HG02798 (cell line): ENCODE measurements at regions not wholly inside any gene's neighbourhood (a gene's known extent, or its start where the extent isn't known, plus 50 kb on each side); places are given as distances from the start of the nearest gene placed in this dataset.

Experiments used
- ATAC-seq: cut with Tn5 transposase; IDR thresholded peaks from one replicate; pipeline ENCODE4 v1.9.1; 2021; ENCODE audit warnings: mild to moderate bottlenecking; ENCODE audit not compliant: unreplicated experiment, poor library complexity

DNA sequence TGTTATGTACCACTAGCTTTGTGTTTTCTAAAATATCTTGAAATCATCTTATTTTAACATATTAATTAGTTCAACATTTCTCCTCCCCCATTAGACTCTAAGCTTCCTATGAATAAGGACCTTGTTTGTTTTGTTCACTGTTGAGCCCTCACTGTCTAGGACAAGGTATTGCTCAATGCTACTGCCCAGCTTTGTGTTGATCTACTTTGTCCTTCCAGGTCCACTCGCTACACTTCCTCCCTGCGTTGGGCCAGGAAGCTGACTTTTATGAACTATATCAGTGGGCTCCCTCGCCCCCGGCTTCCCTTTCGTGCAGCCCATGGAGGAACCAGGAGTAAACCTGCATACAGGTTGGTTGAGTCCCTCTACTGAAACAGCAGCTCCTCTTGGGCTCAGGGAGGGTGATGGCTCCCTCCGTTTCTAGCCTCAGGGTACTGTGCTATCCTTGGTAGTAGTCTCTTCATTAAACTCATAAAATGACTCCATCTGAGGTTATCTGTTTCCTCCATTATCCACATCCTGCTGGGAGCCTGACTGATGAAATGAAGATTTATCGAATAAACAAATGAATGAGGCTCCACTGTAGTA, 272.5 kb downstream of the CLIC5 start:
- ATAC-seq, result no peak

DNA sequence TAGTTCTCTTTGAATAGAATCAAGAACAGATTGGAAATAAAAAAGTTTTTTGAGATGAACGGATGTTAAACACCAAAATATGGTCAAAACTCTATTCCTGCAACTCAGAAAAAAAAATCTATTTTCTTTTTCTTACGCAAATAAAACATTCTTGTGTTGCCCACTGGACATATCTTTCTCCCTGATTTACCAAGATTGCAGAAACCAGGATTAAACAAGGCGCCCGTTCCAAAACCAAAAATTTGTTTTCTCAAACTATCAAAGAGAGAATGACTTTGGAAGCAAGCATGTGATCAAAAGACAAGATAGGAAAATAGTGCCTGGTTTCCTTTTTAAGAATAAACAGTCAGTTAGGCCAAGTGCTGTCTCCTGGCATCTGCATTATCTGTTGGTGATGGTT, 273.1 kb downstream of the CLIC5 start:
- ATAC-seq, result no peak

DNA sequence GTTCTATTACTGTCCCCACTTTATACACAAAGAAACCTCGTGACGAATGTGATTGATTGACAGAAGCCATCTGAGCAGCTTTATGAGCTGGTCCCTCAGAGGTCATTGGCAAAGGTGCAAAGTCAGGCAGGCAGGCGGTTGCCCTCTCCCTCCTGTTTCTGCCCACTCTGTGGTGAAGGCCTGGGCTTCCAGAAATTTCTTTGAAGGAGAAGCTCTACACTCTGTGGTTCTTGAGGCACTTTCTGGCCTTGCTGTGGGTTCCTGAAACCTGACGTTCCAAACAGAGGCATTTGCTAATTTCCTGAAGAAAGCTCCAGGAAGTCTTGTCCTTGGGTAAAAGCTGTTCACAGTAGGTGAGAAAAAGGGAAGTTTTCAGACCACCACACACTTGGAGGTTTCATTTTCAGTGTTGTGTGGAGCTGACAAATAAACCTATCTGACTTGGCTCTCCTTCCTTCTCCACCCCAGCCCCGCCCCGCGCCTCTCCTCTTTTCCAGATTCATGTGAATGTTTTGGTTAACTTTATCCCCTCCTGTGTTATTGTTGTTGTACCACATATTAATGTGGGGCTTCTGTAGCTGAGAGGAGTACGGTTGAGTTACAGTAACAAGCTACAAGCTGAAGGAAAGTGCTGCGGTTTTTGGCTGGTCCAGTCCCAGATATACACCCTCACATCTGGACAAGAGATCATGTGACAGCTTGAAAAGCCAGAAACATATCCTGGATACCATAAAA, 274.1 kb downstream of the CLIC5 start:
- peak; percentile 52 for ATAC-seq

DNA sequence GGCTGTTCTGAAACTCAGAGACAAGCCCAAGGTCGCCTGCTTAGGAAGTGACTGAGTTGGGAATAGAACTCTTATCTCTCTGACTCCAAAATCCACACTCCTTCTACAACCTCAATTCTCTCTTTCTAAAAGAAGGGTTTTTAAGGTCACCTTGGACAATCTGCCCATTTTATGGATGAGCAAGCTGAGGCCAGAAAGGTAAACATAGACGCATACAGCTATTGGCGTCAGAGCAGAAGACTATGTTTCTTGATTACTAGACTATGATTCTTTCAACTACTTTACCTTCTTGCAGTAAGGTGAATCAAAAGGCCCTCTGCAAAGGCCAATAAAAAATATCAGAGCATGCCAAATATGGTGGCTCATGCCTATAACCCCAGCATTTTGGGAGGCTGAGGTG, 276.6 kb downstream of the CLIC5 start:
- ATAC-seq, result no peak

DNA sequence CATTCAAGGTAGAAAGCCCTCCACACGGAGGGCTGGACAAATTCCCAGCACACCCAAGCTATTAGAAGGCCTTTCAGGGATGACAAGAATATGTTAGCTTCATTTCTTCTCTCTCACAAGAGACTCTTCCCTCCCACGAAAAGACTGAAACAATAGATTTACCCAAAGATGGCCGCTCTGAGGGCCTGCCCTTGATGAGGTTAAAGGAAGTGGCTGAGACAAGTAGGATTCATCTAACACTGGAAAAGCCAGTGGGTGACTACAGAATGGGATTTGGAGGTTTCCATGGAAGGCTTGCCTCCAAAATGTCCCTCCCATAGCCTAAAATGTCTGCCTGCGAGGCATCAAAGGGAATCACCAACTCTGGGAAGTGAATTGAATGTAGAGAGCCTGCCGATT, 277.6 kb downstream of the CLIC5 start:
- ATAC-seq, result no peak

DNA sequence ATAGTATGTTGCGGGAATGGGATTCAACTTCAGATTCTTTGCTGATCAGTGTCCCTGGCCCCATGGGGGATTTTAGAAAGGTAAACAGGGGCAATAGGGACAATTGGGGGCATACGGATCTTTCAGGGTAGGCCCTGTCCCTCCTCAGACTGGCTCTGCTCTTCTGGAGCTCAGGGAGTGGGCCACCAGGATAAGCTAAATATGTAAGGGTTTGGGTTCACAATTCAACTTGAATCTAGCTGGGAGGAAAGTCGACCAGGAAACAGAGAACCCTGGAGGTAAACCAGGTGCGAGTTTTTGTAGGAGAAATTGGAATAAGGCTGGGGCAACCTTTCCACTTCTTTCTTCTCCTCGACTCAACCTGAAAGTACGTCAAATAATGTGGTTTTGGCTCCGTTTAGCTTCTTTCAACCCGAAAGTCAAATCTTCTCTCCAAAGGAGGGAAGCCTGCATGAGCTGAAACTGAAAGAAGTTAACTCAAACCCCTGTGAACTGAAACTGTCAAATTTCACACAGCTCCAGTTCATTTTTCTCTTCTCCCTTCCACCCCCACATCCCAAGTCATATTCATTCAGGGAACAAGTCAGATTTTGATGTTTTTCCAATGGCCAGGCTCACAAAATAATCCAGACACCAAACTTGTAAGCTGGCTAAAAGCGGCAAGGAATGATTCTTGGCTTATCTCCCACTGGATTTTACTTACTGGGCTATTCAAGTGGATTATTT, 278.2 kb downstream of the CLIC5 start:
- peak; percentile 83 for ATAC-seq

DNA sequence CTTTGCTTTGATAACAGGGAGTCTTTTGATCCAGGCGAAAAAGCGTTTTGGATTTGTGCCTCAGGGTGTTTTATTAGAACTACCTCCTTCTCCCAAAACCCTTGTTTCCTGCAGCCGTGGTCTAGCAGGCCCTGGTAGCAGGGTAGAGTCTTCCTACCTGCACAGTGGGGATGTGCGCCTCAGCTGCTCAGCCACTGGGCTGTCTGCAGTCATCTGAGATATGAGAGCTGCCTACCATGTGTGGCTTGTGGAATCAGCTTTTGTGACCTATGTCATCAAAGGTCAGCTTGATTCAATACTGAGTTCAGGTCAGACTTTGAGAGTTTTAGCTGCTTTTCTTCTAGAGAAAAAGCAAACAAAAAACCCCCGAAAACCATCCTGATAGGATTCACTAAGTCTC, 279.5 kb downstream of the CLIC5 start:
- ATAC-seq, result no peak

DNA sequence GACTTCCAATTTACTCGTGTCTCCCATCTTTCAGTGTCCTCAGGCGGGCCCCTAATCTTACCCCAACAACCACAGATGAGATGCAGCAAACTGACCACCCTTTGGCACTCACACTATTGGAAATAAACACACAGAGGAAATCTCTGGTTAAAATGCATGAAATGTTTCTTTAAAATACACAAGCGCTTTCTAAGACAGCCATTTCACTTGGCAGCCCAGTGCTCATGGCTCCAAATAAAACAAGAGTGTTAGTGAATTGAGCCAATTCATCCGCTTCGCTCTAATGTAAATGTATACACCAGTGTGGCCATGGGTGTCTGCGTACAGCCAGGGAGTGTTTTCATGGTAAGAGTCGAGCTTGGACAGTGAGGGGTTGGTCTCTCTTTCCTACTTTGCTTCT, 282.9 kb downstream of the CLIC5 start:
- no peak for ATAC-seq

DNA sequence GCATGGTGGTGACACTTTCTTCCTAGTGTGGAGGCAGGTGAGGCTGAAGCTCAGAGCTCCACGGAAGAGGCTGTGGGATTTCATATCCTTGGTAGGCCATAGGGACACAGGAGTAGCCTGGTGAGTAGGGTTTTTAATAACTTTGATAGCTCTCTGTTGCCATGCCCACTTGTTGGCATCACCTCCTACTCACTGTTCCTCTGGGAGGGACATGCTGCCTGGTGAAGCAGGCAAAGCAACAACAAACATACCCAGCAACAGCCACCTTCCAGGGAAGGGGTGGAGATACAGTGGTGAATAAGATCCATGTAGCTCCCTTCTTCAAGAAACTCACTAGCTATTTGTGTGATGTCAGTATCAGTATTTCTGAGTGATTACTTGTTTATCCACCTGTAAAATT, 285.4 kb downstream of the CLIC5 start:
- no peak for ATAC-seq

DNA sequence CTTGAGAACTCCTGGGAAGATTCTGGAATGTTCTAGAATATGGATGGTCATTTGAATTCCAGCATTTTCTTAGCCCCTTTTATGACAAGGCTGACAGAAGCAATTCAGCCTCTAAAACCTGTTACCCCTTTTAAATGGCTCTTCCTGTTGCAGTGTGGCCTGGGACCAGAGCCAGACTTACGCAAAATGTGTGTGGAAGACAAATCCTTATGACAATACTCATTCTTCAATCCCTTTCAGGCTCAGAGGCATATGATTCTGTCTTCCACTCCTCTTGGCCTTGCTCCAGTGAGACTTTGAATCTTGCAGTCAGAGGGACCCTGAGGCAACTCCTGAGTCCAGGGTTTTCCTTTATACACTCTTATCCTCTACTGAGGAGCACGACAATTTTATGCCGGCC, 287.0 kb downstream of the CLIC5 start:
- ATAC-seq, result no peak

DNA sequence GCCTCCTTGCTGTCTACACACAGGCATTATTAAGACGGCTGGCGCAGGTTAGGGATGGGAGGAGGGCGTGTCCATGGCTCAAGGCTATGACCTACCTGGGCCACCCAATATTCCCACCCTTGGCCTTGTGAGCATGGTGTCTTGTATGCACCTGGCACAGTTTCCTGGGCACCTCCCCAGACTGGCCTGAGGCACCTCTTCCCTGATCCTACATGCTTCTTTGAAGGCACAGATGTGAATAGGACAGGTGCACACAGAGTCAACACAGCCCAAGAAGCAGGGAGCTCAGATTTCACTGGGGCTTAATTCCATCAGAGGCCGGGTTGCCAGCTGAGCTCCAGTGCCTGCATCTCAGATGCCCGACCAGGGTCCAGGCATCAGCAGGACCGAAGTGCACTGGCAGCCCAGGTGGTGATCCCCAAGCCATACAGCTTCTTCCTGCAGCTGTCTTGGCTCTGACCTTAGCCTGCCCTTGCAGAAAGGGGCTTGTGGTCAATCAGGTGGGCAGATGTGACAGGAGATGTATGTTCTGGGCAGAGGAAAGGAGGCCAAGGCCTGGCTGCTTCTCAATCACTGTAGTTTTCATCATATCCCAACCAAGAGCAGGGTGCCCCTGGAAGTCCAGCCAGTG, 287.7 kb downstream of the CLIC5 start:
- ATAC-seq, result no peak

DNA sequence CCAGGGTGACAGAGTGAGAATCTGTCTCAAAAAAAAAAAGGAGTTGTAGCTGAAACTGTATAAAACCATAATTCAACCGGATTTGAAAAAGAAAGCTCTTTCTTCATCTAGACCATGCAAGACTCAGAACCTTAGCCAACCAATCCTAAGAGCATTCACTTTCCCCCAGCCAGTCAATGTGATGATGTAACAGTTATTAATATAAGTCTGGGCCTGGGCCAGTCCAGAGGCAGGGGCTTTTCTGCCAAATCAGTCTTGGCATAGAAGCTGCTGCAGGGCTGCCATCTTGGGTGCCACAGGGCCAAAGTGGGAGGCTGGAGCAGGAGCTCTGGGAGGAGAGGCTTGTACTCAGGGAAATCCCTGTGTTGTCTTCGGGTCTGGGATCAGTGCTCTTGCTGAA, 288.4 kb downstream of the CLIC5 start:
- no peak for ATAC-seq

DNA sequence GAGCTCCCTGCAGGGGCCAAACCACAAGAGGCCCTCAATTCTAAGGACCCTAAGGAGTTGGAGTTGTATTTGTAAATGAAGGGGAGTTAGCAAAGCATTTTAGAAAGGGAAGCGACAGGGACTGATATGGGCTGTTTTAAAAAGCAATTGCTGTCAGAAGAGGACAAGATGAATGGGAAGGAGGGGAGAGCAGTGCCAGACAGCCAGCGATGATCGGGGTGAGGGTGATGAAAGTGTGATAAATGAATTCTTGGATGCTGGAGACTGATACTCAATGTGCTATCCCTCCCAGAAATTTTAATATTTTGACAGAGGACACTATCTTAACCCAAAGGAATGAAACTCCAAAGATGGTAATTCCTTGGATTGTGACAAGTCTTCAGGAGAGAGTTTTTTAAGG, 289.2 kb downstream of the CLIC5 start:
- no peak for ATAC-seq

DNA sequence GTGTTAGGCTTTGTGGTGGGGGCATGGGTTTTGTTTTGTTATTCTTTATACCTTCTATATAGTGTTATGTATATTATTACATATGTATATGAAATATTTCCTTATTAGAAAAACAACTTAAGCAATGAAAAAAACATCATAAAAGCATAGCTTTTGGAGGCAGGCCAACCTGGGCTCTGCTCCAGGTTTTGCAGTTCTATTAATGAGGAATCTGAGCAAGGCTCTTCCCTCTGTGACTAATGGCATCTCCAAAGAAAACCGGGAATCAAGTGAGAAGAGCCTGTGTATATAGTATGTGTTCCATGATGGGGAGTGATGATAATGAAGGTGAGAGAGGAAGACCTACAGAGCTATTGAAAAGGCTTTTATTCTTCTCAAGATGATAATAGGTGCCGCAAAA, 291.1 kb downstream of the CLIC5 start:
- no peak for ATAC-seq

DNA sequence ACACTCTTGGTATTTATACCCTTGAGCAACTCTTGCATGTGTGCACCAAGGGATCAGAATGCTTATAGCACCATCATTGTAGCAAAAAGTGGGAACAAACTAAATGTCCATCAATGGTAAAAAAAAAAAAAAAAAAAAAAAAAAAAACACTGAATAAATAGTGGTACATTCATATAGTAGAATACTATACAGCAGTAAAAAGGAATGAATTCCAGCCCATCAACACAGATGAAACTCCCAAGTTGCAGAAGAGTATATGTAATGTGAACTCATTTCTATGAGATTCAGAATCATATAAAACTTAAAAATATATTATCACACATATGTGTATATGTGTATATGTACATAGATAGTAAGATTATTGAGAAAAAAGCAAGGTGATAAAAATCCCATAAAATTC, 291.6 kb downstream of the CLIC5 start:
- ATAC-seq, result no peak

DNA sequence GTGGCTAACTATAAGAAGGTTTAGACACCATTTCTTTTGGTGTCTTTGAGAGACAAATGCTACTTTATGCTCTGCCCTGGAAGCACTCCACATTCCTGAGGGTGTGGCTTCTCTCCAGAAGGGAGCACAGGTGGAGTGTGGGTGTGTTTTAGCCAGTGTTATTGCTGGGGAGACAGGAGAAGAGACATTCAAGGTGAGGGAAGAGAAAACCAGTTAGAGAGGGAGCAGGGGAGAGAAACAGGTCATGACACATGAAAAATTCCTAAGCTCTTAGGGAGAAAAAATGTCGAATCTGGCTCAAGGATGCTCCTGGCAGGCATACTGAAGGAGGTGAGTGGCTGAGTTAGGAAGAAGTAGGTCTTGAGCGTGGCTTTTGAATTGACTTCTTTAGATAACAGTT, 292.8 kb downstream of the CLIC5 start:
- no peak for ATAC-seq

DNA sequence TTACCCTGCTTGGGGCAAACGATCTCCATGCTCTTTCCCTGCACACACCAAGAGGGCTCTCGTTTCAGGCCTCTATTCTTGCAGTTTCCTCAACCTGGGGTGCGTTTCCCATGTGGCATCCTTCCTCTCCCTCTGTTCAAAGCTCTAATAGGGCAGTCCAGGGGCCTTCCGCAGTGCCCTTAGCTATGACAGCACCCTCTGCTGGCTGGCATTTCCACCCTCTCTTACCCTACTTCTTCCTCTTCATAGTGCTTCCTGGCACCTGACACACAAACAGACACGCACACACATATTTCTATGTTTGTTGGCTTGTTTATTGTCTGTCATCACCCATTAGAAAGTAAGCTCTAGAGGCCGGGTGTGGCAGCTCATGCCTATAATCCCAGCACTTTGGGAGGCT, 294.0 kb downstream of the CLIC5 start:
- ATAC-seq, result no peak

DNA sequence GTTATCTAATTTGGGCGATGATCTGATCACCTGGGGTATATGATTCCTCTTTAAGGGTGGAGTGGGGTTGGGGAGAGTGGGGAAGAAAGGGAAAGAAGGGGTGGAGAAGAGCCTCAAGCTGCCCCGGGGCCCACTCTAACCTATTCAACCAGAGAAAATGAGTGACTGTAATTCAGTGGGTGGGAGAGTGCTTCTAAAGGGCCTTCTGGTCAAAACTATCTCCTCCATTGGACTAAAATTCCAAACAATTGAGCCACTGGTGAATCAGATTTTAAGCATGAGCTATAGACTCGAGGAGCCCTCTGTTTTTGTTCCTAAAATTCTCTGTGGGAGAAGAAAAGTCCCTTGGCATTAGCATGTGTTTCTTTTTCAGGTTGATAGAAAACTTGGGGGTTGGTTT, 296.8 kb downstream of the CLIC5 start:
- no peak for ATAC-seq

DNA sequence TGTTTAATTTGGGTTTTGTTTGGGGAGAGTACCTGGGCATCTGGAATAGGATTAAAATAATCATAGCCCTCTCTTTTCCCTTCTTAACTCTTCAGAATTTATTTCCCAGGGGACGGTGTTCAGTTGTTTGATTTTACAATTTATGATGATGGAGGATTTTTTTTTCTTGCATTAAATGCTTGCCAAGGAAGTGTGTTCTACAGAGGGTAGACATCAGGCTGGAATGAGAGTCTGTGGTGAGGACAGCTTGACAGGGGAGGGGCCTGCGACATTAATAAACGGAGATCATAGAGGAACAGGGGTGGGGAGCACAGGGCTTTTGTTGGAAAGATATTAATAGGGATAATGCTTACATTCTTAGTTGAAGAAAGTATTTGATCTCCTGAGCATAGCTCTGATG, 297.5 kb downstream of the CLIC5 start:
- no peak for ATAC-seq

DNA sequence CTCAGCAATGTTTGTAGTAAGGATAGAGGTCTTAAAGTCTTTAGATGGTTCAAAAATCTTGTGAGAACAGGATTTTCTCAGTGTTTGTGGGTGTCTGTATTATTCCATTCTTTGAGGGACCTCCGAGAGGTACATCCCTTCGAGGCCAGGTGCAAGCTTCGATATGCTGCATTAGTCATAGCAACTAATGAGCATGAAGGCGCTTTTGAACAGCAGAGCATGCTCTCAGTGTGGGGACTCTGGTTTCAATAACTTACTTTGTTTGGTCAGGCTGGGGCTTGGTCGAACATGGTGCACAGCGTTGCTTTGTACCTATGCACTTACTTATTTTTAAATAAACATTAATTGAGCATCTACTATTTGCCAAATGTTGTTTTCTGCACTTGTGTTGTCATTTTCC, 297.9 kb downstream of the CLIC5 start:
- ATAC-seq, result no peak

DNA sequence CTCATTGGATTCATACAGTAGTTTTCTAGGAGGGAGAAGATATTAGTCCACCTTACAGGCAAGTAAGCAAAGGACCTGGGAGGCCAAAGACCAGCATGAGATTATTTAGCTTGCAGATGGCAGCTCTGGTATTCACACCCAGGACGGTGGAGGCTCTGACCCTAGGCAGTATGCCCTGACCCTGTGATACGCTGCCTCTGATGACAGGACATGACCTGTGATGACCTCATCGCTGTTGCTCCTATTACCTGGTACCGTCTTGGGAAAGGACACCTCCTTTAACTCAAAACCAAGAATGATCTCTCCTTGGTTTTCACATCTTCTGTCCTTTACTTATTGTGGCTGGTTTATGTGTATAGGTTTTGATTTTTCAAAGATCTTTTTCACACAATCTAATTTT, 298.6 kb downstream of the CLIC5 start:
- ATAC-seq, result no peak

DNA sequence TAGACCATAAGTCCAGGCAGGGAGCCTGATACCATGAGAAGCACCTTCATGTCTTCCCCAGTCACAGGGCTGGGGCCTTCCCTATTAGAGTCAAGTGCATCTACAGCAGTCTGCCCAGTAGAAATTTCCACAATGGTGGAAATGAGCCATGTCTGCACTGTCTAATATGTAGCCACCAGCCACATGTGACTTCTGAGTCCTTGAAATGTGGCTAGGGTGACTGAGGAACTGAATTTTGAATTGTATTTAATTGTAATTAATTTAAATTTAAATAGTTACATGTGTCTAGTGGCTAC, 300.2 kb downstream of the CLIC5 start:
- no peak for ATAC-seq
